ENCODE measurements at regions not wholly inside any gene's neighbourhood (a gene's known extent, or its start where the extent isn't known, plus 50 kb on each side); places are given as distances from the start of the nearest gene placed in this dataset.

- TF ChIP-seq GLIS3 (CRISPR knock-in tag; IDR thresholded peaks at IDR 0.05) = no peak
- TF ChIP-seq, protein P1, sequence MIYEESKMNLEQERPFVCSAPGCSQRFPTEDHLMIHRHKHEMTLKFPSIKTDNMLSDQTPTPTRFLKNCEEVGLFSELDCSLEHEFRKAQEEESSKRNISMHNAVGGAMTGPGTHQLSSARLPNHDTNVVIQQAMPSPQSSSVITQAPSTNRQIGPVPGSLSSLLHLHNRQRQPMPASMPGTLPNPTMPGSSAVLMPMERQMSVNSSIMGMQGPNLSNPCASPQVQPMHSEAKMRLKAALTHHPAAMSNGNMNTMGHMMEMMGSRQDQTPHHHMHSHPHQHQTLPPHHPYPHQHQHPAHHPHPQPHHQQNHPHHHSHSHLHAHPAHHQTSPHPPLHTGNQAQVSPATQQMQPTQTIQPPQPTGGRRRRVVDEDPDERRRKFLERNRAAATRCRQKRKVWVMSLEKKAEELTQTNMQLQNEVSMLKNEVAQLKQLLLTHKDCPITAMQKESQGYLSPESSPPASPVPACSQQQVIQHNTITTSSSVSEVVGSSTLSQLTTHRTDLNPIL (CRISPR knock-in tag; IDR thresholded peaks at IDR 0.05; ENCODE audit: low read depth) = no peak
- TF ChIP-seq ZC3H10 (CRISPR knock-in tag; IDR thresholded peaks at IDR 0.05) = no peak
- no peak for TF ChIP-seq ZNF565 (CRISPR knock-in tag; conservative IDR thresholded peaks at IDR 0.05; ENCODE audit: low read depth)
- no peak for TF ChIP-seq CSDC2 (CRISPR knock-in tag; IDR thresholded peaks at IDR 0.05)
- no peak for TF ChIP-seq PATZ1 (CRISPR knock-in tag; IDR thresholded peaks at IDR 0.05; ENCODE audit: borderline replicate concordance)
- TF ChIP-seq POU6F1 (CRISPR knock-in tag; IDR thresholded peaks at IDR 0.05; ENCODE audit: borderline replicate concordance, low read depth) = no peak
- TF ChIP-seq RARB (CRISPR knock-in tag; IDR thresholded peaks at IDR 0.05) = no peak
- no peak for TF ChIP-seq TCF4 (CRISPR knock-in tag; IDR thresholded peaks at IDR 0.05; ENCODE audit: borderline replicate concordance)
- no peak for TF ChIP-seq ESRRG (CRISPR knock-in tag; IDR thresholded peaks at IDR 0.05)
- TF ChIP-seq ARNTL (CRISPR knock-in tag; IDR thresholded peaks at IDR 0.05; ENCODE audit: borderline replicate concordance, low read depth) = no peak
Measured at GRCh38 chr18:73758446-73758845, 389.2 kb downstream of the FBXO15 start.
